T1000 (cell line): ENCODE measurements at regions not wholly inside any gene's neighbourhood (a gene's known extent, or its start where the extent isn't known, plus 50 kb on each side); places are given as distances from the start of the nearest gene placed in this dataset.
"Not testable (repeated sequence)": the region's sequence is repeated elsewhere in the genome, so short reads cannot be mapped to it uniquely, and the experiment has no call there.

Experiments used
- DNase-seq: peaks from one replicate; lab custom pipeline; 2025; ENCODE audit warnings: mixed read lengths; lab: John Stamatoyannopoulos, UW

DNA sequence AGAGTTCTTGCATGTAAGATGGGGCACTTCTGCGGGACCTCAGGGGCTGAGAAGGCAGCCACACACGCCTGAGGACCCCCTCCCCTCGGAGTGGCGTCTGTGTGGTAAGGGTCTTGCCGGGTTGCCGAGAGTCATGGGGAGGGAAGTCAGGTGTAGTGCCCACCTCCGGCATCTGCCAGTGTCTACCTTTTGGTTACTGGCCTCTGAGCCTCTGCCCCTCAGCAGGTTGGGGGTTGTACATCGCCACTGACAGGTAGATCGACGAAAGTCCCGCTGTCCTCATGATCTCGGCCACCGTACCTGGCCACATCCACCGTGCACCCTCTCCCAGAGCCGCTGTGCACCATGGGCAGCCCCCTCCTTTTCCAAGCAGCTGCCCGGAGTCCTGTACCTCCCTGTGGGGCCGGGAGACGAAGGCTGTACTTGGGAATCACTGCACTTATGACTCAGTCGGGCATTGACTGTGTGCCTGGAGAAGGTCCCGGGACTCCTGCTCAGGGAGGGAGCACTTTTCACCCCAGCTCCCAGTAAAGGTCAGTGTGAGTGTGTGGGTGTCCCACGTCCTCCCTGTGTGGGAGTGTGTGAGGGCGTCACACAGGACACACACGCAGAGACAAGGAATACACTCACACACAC lies 332.4 kb upstream of the MYT1L start:
- no peak for DNase-seq

DNA sequence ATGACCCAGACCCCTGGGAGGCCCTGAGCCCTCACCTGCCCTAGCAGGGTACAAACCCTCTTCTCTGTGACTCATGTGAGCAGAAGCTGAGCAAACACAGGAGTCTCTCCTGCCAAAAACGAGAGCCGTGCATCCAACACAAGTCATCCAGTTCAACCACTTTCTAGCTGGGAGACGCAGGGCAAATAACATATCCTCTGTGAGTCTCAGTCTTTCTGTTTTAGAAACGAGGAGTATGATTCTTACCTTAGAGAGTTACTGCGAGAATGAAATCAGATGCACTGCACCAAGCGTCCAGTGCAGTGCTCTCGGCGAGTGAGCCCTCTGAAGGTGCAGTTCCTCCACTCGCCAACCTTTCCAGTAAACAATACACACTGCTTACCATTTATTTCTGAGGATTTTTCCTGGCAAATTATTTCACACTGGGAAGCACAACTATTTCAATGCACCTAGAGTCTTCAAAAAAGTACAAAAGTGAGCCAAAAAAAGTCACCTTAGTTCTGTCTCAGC lies 331.8 kb upstream of the MYT1L start:
- no peak for DNase-seq

DNA sequence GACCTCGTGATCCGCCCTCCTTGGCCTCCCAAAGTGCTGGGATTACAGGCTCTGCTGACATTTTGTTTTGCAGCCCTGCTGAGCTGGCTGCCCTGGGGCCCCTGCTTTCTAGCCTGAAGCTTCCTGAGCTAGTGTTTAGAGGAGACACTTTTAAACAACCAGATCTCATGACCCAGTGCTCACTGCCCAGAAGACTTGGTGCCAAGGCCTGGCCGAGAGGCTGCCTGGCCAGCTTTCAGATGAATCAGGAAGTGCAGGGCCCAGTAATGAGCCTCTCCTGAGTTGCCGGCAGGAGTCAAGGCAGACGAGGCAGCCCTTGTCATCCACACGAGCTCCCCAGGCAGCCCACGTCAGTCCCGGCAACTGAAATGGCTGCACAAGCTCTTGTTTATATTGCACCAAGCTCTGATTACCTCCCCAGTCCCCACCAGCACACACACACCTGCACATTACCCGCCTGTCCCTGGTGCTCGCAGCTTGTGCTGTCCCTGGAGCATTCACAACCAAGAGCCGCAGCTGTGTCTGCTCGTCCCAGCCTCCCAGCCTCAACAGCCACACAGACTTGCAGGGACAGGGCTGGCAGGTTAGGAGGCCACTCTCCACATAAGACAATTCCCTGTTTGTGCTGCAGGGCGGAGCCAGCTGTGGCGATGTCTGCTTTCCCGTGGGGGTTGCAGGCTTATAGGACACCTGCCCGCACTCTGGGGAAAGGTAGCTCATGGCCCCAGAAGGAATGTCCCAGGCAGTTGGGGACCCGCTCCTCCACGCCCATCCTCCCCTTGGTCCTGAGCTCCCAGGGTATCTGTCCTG lies 331.2 kb upstream of the MYT1L start:
- no peak for DNase-seq

DNA sequence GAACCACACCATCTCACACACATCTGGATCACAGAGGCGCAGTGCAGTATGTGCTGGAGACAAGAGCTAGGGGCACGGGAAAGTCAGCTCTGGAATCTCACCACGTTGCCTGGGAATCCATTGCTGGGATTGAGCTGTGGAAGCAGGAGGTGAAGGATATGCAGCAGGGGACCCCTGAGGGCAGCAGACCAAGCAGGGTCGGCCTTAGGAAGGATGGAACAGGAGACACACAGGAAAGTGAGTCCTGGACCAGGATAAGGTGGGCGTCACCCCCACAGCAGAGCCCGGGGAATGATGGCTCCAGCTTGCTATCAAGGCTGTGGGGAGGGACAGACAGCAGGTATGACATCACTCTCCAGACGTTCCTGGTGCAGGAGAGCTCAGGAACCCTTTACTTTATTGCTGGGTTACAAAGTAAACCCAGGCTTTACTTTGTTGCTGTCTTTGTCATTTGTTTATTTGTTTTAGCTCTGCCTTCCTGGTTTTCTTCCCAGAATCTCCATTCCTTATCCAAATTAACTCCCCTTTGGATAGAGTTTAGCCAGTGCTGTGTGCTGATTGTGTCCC lies 329.8 kb upstream of the MYT1L start:
- no peak for DNase-seq

DNA sequence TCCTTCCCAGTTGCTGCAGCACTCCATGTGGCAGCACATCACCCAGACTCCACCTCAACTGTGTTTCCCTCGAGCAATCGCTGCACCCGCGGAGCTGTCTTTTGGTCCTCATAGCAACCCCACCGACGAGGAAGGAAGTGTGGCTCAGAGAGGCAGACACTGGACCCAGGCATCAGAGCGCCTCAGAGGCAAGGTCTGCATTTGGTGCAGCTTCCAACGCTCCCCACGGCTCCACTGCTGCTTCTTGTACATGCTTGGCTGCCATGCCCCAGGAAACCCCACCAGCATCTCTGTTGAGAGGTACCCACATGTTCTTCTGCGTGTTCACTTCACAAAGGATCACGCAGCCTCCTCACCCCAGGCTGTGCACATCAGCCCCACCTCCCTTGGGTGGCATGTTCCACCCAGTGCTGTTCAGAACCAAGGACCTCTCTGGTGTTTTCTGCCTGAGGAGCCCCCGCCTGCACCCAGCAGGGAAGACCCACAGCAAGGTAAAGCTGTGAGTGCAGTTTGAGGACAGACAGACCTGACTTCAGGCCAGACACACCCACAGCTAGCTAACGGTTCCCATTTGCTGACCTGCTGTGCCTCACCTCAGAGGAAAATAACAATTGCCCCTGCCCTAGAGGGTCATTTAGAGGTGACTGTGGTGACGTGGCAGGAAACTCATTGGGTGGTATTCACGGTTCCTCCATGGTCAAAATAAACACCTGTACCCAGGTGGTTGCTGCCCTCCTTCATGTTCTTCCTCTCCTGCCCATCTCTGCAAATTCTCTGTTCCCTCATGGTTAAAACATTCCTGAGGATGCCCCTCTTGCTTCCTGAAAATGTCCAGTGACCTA lies 326.3 kb upstream of the MYT1L start:
- DNase-seq: no peak

DNA sequence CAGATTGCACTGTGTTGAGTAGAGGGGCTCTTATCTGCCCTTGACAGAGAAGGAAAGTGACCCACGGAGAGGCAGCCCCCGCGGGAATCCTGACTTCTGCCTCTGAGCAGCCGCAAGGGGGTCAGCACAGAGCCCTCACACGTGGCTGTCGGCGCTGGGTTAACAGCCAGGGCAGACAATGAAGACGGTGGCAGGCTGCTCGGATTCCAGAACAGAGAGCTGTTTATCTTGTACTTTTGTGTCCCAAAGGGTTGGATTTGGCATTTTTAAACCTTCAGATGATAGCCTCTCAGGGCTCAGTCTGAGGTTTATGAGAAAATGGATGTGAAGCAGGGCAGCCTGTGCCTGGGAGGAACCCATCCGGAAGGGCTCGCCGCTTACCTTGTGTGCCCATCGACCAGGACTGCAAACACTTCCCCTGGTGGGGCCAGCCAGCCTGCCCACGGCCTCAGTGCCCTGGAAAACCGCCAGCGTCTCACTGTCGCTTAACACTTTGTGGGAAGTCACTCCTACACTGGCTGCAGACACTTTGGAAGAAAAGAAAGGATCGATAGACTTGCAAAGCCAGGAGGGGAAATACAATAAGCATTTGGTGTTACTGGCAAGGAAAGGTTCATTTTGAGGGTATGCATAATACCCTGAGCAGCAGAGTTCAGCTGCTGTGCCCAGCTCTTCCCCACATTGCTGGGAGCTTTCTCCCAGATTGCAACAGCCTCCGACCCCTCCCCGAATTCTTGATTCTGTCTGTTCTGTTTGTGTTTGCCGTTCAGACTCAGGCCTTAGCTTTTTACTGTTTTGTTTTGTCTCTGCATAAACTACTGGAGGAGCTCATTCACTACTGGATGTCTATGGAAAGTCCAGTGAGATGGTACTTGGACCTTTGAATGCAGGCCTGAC lies 325.3 kb upstream of the MYT1L start:
- DNase-seq: no peak

DNA sequence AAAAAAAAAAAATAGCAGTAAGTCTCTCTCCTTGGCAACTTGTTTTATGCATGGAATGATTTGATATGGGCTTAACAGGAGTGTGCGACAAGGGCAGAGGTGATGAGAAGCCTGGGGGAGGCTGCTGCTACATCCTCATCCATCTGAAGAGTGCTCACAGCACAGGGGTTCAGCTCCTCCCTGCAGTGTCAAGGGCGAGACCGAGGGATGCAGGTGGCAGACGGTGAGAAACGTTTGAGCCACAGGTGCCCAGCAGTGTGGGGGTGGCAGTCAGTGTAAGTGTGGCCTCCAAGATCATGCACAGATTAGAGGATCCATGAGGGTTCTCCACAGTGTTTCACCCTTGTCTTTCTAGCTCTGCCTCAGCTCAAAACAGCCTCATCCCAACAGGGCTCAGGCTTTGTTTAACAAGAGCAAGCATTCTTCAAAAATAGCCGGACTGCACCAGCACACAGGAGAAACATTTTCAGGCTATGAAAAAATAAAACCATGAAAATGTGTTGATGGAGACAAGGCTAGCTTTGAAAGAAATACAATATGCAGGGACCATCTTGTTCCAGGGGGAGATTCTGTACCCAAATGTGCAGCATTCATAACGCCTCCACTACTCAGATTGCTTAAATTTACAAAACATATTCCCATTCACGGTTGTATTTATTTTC lies 324.5 kb upstream of the MYT1L start:
- DNase-seq: no peak

DNA sequence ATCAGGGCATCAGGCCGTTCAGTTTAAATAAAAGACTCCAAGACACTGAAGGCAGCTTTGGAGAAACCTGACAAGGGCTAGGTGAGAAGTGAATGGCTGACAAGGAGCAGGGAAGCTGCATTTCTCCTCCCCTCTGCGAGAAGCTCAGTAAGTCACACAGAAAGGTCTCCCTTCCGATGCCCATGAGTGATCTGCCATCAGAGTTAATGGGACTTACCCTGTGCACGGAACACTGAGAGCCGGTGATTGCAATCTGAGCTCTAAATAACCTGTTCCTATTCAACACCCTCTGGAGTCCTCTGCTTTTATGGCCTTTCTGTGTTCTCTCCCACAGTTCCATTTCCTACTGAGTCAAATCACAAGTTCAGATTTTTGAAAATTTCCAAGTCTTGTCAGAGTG lies 322.2 kb upstream of the MYT1L start:
- DNase-seq: no peak

DNA sequence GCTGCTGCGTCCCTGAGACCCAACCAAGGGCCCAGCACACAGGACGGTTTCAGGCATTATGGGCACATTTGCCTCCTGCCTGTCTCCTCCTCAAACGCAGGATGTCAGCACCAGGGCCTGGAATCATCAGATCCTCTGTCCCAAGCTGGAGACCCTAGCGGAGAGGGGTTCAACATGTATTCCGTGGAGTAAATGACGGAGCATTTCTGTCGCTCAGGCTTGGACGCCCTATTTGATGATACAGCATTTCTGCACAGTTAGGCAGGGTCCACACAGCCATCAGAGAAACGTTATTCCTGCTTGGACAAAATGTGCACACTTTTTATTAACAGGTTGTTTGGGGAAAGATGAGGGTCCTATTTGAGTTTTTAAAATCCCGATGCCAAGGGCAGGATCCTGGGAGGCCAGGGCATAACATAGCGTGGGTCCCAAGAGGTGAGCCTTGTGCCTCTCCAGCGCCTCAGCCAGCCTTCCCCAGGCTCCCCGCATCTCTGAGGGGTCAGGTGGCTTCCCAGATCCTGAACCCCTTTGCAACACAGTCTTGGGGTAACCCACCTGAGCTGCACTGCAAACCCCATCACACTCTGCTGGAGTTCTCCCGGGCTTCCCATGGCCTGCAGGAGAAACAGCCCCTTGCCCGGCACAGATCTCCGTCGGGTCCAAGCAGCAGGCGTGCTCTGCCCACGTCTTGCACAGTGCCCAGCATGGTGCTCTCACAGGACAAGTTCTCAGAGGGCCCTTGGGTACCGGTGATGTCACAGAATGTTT lies 319.7 kb upstream of the MYT1L start:
- no peak for DNase-seq

DNA sequence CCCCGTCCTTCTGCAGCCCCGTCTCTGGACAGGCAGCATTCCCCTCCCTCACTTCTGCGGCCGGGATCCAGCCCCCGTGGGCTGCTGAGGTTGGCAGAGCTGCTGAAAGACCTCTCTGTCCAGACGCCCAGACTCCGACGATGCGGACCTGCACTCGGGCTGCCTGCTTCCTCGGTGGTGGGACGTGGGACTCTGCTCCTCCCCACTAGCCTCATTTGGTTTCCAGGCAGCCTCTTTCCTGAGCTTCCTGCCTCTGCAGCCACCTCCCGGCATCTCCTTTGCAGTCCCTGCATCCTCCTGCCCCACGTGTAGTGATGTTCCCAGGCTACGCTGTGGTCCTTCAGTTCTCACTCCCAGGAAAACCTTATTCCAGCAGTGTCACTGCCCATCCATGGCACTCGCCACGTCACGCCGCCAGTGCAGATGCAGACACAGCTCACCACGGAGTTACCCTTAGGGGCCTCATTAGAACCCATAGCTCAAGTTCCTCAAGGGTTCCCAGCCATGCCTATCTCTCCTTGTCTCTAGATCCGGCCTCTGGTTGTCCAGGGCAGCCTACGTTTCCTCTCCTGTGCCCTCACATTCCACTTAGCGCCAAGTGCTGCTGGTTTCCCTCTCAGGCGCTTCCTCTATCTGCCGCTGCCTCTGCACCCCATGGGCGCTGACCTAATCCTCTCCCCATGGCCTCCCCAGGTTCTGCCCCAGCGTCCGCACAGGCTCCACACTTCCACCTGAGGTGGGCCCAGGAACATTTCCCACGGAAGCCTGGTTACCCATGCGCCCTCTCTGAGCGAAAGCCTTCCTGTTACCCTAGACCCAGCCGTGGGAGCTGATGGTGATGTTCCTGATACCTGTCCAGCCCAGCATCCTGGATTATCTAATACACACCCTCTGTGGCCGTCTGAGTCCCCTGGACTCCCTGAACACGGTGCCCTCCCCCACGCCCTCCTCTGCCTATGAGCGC lies 318.3 kb upstream of the MYT1L start:
- no peak for DNase-seq

DNA sequence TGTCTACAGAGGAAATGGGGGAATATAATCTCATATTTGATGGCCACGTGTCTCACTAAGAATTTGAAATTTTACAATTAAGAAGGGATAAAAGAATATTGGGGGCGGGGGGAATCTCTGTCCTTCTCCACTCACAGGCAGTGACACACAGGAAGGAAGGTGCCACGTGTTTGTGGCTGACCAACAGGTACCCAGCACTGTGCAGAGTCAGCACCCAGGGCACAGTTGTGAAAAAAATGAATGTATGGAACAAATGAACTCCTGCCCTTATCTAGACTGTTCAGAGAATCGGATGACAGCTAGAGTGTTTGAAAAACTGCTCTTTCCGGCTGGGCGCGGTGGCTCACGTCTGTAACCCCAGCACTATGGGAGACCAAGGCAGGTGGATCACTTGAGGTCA lies 317.0 kb upstream of the MYT1L start:
- DNase-seq: no peak

DNA sequence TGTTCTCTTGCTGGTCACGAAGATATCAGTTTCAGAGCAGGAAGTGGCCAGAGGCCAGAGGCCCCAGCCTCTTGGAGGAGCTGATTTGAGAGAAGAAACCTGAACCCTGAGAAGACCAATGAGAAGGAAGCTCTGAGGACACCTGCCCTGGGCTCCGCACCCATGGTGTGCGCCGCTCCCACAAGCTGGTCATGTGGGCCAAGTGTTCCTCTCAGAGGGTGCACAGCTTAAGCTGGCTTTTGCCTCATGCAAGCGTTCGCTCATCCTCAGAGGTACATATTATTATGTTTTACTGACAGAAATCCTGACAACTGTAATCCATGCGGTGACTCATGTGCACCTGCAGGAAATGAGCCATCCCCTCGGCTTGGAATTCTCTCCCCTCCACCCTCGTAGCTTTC lies 316.1 kb upstream of the MYT1L start:
- no peak for DNase-seq

DNA sequence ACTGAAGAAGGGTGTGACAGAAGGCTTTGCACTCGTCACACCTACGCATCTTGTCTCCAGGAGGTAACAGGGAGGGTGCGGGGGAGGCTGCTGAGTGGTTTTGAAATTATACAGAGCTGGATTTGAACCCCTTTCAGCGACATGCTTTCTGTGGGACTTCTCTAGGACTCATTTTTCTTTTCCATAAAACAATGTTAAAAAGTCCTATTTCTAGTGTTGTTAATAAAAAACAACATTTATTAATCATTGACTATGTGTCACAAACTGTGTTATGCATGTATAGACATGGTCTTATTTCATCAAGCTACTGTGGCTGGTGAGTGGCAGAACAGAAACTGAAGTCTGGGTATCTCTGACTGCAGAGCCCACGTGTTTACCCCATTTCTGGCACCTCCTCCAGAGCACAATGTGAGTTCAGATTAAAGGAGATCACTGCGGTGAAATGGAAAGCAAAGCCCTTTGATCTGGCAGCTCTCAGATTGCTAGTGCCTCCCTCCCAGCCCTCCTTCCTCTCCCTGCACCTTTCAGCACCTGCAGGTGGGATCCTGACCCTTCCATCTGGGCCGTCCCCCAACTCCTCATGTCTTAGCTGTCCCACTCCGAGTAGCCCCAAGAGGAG lies 315.5 kb upstream of the MYT1L start:
- DNase-seq: no peak

DNA sequence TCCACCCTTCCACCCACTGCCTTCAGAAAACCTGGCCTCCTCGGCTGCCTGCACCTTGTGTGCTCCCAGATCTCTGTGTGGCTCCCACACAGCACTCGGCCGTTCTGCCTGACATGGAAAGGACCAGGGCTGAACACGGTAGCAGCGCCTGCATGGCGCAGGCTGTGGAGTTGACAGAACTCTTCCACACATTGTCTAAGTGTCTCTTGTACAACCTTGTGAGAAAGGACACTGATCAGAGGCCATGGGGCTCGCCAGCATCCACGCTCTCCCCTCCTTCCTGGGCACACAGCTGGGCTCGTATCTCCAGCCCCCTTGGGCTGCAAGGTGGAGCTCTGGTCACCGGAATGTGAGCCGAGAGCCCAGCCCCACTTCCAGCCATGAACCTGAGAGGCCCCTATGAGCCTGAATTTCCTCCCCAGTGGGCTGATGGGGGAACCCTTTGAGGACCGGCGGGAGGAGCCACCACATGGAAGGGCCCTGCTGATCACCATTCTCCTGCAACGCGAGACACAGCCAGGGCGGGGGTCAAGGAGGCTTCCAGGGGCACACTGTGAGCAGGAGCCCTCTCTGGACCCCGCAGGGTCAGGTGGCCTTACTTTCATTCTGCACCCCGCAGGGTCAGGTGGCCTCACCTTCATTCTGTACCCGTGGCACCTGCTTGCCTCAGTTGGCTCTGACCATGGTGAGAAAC lies 314.2 kb upstream of the MYT1L start:
- DNase-seq: no peak

DNA sequence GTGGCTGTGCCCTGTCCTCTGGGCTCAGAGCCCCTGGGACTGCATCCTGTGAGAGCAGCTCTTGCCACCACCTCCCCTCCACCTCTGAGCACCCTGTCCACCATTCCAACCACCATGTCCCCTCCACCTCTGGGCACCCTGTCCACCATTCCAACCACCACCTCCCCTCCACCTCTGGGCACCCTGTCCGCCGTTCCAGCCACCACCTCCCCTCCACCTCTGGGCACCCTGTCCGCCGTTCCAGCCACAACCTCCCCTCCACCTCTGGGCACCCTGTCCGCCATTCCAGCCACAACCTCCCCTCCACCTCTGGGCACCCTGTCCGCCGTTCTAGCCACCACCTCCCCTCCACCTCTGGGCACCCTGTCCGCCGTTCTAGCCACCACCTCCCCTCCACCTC lies 313.7 kb upstream of the MYT1L start:
- DNase-seq: not testable (repeated sequence)

DNA sequence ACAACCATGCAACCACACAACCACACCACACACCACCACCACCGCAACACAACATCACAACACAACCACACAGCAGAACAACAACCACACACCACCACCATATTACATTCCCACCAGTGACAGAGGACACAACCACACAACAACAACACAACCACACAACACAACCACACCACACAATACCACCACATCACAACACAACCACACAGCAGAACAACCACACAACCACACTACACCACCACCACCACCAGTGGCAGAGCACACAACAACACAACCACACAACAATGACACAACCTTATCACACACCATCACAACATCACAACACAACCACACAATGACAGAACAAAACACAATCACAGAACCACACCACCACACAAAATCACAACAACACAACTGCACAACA lies 313.0 kb upstream of the MYT1L start:
- no peak for DNase-seq
